Uterus (tissue), 2 donors: ENCODE measurements at regions not wholly inside any gene's neighbourhood (a gene's known extent, or its start where the extent isn't known, plus 50 kb on each side); places are given as distances from the start of the nearest gene placed in this dataset.

Source experiments
- POLR2A ChIP-seq, 2 donors: fragments of 450-650 bp; IDR thresholded peaks; one replicate each; pipeline ENCODE4 v1.6.1; 2016; ENCODE audit warnings: antibody characterized with exemption in 2 of 2, mild to moderate bottlenecking in 1 of 2, moderate library complexity in 1 of 2
- TF ChIP-seq, protein P1 (sequence below), 4 experiments: fragments of 200-600 bp in 2 of 4; fragments of 450-650 bp in 2 of 4; sonication (generic) in 2 of 4; IDR thresholded peaks; one replicate each; pipeline ENCODE4 v1.5.1; 2016 to 2019; ENCODE audit warnings: antibody characterized with exemption in 4 of 4, mild to moderate bottlenecking in 2 of 4, moderate library complexity in 1 of 4

DNA sequence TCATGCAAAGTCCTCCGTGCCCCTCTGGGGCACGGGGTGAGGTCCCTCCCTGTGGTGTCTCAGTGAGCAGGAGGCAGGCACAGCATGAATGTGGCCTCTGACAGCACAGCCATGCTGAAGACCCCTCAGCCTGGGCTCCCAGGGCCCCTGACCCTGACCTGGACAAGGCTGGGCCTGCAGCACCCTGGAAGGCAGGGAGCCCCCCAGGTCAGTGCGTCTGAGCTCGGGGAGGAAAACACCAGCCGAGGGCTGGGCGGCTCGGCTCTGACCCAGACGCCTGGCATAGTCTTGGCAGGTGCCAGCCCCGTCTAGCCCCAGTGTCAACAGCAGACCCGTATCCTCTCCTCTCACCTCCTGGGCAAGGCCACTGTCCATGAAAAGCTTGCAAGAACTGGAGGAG, 1276.6 kb downstream of the BRD1 start:
- no peak for TF ChIP-seq POLR2A (IDR thresholded peaks at IDR 0.05)
- TF ChIP-seq, protein P1, sequence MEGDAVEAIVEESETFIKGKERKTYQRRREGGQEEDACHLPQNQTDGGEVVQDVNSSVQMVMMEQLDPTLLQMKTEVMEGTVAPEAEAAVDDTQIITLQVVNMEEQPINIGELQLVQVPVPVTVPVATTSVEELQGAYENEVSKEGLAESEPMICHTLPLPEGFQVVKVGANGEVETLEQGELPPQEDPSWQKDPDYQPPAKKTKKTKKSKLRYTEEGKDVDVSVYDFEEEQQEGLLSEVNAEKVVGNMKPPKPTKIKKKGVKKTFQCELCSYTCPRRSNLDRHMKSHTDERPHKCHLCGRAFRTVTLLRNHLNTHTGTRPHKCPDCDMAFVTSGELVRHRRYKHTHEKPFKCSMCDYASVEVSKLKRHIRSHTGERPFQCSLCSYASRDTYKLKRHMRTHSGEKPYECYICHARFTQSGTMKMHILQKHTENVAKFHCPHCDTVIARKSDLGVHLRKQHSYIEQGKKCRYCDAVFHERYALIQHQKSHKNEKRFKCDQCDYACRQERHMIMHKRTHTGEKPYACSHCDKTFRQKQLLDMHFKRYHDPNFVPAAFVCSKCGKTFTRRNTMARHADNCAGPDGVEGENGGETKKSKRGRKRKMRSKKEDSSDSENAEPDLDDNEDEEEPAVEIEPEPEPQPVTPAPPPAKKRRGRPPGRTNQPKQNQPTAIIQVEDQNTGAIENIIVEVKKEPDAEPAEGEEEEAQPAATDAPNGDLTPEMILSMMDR (IDR thresholded peaks at IDR 0.05), result no peak
